Mucosa of descending colon (tissue), 3 donors: ENCODE measurements at regions not wholly inside any gene's neighbourhood (a gene's known extent, or its start where the extent isn't known, plus 50 kb on each side); places are given as distances from the start of the nearest gene placed in this dataset.

Experiments
- ATAC-seq: fragments of 200-7000 bp; cut with Tn5 transposase; one replicate; pipeline ENCODE4 v1.9.1; 2020; ENCODE audit warnings: mild to moderate bottlenecking, moderate library complexity
- DNase-seq, 3 donors: peaks; one replicate each; pipeline ENCODE4 v3.0.0-alpha.2; 2020
- H3K36me3 ChIP-seq: fragments of 200-600 bp; one replicate; pipeline ENCODE4 v1.8.0; 2021; ENCODE audit warnings: low read depth, mild to moderate bottlenecking
- H3K4me1 ChIP-seq: fragments of 200-600 bp; one replicate; pipeline ENCODE4 v1.8.0; 2021; ENCODE audit warnings: low read depth, mild to moderate bottlenecking
- H3K4me3 ChIP-seq: fragments of 200-600 bp; one replicate; pipeline ENCODE4 v1.8.0; 2021; ENCODE audit warnings: mild to moderate bottlenecking
- H3K9me3 ChIP-seq: fragments of 200-600 bp; one replicate; pipeline ENCODE4 v1.8.0; 2021; ENCODE audit warnings: mild to moderate bottlenecking
- intact Hi-C, 2 donors: fragments of 100-400 bp; cut with DNase I in 1 of 2; cut with micrococcal nuclease in 1 of 2; formaldehyde crosslinking; loops; one replicate each; pipeline versions ENCODE4 v1.11.0 to v1.11.1; 2022; cut with DNase I, micrococcal nuclease
- TF ChIP-seq, protein P1 (sequence below): fragments of 200-600 bp; IDR thresholded peaks from one replicate; pipeline ENCODE4 v1.8.0; 2022; ENCODE audit warnings: antibody characterized with exemption, mild to moderate bottlenecking
- donor health status: DM: no; HTN: no; CAD: no; lungs with moderate emphysema.
- donor health status: DM: no; HTN: no; CAD: no.
- donor health status: DM: no; HTN: yes; CAD: no.

- no peak for DNase-seq
- Histone ChIP-seq H3K4me1 (no peaks in the 10 kb centered on the region), H3K36me3 (no peaks in the 10 kb centered on the region), H3K9me3 (no peaks in the 10 kb centered on the region), H3K4me3 (no peak overlapping the region)
- intact Hi-C loops, result no loop called here
- ATAC-seq, result no peak
- TF ChIP-seq, protein P1, sequence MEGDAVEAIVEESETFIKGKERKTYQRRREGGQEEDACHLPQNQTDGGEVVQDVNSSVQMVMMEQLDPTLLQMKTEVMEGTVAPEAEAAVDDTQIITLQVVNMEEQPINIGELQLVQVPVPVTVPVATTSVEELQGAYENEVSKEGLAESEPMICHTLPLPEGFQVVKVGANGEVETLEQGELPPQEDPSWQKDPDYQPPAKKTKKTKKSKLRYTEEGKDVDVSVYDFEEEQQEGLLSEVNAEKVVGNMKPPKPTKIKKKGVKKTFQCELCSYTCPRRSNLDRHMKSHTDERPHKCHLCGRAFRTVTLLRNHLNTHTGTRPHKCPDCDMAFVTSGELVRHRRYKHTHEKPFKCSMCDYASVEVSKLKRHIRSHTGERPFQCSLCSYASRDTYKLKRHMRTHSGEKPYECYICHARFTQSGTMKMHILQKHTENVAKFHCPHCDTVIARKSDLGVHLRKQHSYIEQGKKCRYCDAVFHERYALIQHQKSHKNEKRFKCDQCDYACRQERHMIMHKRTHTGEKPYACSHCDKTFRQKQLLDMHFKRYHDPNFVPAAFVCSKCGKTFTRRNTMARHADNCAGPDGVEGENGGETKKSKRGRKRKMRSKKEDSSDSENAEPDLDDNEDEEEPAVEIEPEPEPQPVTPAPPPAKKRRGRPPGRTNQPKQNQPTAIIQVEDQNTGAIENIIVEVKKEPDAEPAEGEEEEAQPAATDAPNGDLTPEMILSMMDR, result no peak
Measured at GRCh38 chr3:158882445-158882844, 80.6 kb downstream of the MFSD1 start.

DNA sequence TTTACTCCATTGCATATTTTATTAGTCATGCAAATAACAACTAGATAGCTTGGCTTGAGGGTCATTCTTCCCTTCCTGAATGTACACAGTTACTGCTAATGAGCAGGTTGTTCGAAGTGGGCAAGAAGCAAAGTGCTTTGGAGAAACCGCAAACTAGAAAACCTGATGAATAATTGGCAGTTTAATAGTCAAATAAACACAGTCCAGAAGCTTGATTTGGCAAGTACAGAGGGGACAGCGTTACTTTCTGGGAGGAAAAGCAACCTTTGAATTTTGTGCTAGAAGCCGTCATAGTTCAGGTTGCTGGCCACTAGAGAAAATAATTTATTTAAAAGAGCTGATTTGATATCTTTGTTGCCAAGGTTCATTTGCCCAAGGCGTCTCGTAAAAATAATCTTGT, 94.9 kb downstream of the MFSD1 start:
- Histone ChIP-seq H3K36me3 (no peaks in the 10 kb centered on the region), H3K4me1 (no peaks in the 10 kb centered on the region), H3K9me3 (no peaks in the 10 kb centered on the region), H3K4me3 (no peak overlapping the region)
- DNase-seq, result no peak
- intact Hi-C loops, result no loop called here
- TF ChIP-seq, protein P1, result no peak
- no peak for ATAC-seq

DNA sequence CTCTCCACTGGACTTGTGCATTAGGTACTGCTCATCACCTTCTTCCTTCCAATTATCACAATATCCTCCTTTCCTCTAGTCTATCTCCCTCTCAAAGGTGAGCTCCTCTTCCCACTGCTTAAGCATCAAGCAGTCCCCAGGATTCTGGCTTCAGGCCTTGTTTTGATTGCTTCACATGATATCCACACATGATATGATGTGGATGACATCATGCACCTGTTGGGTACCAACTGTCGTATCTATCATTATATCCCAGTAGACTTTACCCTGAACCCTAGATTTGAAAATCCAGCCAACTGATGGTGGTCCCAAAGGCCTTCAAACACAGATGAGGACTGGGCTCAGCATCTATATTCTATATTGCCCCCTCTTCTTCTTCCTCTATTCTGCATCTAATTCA, 104.9 kb downstream of the MFSD1 start:
- no peak overlapping the region for H3K4me3 ChIP-seq
- ATAC-seq, result no peak
- H3K36me3 ChIP-seq, result no peaks in the 10 kb centered on the region
- intact Hi-C loops, result no loop called here
- no peaks in the 10 kb centered on the region for H3K4me1 ChIP-seq
- DNase-seq, result no peak
- TF ChIP-seq, protein P1, result no peak
- no peaks in the 10 kb centered on the region for H3K9me3 ChIP-seq

DNA sequence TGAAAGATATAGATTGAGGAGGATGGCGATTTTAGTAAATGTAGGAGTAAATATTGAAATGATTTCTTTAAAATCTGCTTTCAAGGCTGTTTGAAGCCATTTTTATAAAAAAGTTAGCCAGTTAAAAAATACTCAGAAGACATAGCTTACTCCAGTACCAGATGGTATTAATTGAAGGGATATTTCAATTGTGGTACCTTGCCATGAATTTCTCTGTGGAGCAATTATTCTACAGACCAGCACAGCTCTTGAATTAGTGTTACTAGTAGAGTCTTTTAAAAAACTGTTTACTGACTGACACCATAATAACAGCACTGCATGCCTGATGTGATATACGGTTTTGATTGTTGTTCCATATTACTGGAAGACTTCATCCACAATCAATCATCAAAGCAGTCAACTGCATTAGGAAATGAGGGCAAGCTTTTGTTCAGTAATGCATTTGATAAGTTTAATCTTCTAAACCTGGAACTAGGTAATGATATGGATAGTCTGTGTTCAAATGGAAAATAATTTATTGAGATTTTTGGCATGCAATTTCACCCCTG, 106.4 kb downstream of the MFSD1 start:
- no peak for DNase-seq
- H3K36me3 ChIP-seq, result no peaks in the 10 kb centered on the region
- H3K4me3 ChIP-seq, result no peak overlapping the region
- TF ChIP-seq, protein P1, result no peak
- ATAC-seq, result no peak
- intact Hi-C loops, result no loop called here
- no peaks in the 10 kb centered on the region for H3K4me1 ChIP-seq
- no peaks in the 10 kb centered on the region for H3K9me3 ChIP-seq

GRCh38 chr3:158909870-158910269, 108.0 kb downstream of the MFSD1 start:
- Histone ChIP-seq H3K9me3 (no peaks in the 10 kb centered on the region), H3K4me1 (no peaks in the 10 kb centered on the region), H3K4me3 (no peak overlapping the region), H3K36me3 (no peaks in the 10 kb centered on the region)
- ATAC-seq (no peak), DNase-seq (no peak)
- TF ChIP-seq, protein P1, result no peak
- intact Hi-C loops, result loop anchor here in 1 of 2 donors (10.0 kb wide), 1 partner anchor 355 kb away; no protein-coding TSS in a partner anchor

DNA sequence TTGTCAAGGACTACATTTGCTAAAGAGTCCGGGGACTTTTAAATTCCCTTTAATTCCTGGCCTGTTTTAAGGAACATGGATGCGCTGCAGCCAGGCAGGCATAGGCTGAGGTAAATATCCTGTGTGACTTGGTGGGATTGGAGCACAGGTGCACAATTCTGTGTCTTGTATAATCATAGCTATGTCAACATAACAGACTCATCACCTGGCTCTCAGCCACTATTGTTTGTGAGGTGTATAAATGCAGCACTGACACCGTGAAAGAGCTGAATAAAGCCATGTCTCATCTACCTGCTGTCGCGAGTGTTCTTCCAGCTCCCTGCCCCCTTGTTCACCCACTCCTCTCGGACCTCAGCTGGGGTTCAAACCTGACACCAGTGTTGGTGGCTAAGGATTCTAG, 109.7 kb downstream of the MFSD1 start:
- no peaks in the 10 kb centered on the region for H3K36me3 ChIP-seq
- no peaks in the 10 kb centered on the region for H3K4me1 ChIP-seq
- ATAC-seq (no peak), DNase-seq (no peak)
- no peaks in the 10 kb centered on the region for H3K9me3 ChIP-seq
- TF ChIP-seq, protein P1, result no peak
- H3K4me3 ChIP-seq, result no peak overlapping the region
- intact Hi-C loops, result loop anchor here in 1 of 2 donors (10.0 kb wide), 1 partner anchor 353 kb away; no protein-coding TSS in a partner anchor
